Gastrocnemius medialis (tissue), 4 donors: ENCODE measurements at regions not wholly inside any gene's neighbourhood (a gene's known extent, or its start where the extent isn't known, plus 50 kb on each side); places are given as distances from the start of the nearest gene placed in this dataset.

Source experiments
- POLR2A ChIP-seq, 2 donors: fragments of 450-650 bp; IDR thresholded peaks; one replicate each; pipeline ENCODE4 v1.6.1; 2017; ENCODE audit warnings: antibody characterized with exemption in 2 of 2, mild to moderate bottlenecking in 2 of 2, moderate library complexity in 2 of 2
- TF ChIP-seq, protein P1 (sequence below), 5 experiments: fragments of 450-650 bp in 3 of 5; fragments of 200-600 bp in 2 of 5; sonication (generic) in 2 of 5; IDR thresholded peaks in 4 of 5; conservative IDR thresholded peaks in 1 of 5; 1 replicate in 4 of 5; 2 replicates in 1 of 5; pipeline ENCODE4 v1.5.1; 2016 to 2019; ENCODE audit warnings: antibody characterized with exemption in 5 of 5, mild to moderate bottlenecking in 3 of 5, moderate library complexity in 3 of 5

DNA sequence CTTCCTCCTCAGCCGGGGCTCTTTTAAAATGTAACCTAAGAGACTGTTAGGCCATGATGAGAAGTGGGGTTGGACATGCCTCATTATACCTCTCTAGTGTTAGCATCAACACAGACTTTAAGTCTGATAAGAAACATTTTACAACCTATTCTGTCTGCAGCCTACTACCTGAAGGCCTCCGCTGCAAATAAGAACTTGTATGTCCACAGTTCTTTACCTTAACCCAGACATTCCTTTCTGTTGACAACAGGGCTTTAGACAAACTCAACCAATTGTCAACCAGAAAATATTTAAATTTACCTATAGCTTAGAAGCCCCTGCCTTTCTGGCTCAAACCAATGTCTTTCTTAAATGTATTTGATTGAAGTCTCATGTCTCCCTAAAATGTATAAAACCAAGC, 1418.6 kb downstream of the STIM2 start:
- TF ChIP-seq POLR2A (IDR thresholded peaks at IDR 0.05) = no peak
- TF ChIP-seq, protein P1, sequence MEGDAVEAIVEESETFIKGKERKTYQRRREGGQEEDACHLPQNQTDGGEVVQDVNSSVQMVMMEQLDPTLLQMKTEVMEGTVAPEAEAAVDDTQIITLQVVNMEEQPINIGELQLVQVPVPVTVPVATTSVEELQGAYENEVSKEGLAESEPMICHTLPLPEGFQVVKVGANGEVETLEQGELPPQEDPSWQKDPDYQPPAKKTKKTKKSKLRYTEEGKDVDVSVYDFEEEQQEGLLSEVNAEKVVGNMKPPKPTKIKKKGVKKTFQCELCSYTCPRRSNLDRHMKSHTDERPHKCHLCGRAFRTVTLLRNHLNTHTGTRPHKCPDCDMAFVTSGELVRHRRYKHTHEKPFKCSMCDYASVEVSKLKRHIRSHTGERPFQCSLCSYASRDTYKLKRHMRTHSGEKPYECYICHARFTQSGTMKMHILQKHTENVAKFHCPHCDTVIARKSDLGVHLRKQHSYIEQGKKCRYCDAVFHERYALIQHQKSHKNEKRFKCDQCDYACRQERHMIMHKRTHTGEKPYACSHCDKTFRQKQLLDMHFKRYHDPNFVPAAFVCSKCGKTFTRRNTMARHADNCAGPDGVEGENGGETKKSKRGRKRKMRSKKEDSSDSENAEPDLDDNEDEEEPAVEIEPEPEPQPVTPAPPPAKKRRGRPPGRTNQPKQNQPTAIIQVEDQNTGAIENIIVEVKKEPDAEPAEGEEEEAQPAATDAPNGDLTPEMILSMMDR (IDR thresholded peaks at IDR 0.05 in 4 of 5, conservative IDR thresholded peaks at IDR 0.05 in 1 of 5) = no peak
